Dendritic cell treated with granulocyte-macrophage colony-stimulating factor and Interleukin-4, amounts not matched to agents 40 ng/mL and 50 ng/mL, for 4 days (primary cell): ENCODE measurements at regions not wholly inside any gene's neighbourhood (a gene's known extent, or its start where the extent isn't known, plus 50 kb on each side); places are given as distances from the start of the nearest gene placed in this dataset.

ENCODE experiments used
- H3K27ac Mint-ChIP-seq: one replicate; pipeline ENCODE4 v1.8.0; 2022; ENCODE audit warnings: mild to moderate bottlenecking, mixed read lengths
- H3K27me3 Mint-ChIP-seq: one replicate; pipeline ENCODE4 v1.8.0; 2022; ENCODE audit warnings: mild to moderate bottlenecking, mixed read lengths
- H3K36me3 Mint-ChIP-seq: one replicate; pipeline ENCODE4 v1.8.0; 2022; ENCODE audit warnings: low read depth, mixed read lengths
- H3K4me1 Mint-ChIP-seq: one replicate; pipeline ENCODE4 v1.8.0; 2022; ENCODE audit warnings: low read depth, mixed read lengths
- H3K4me3 Mint-ChIP-seq: one replicate; pipeline ENCODE4 v1.8.0; 2022; ENCODE audit warnings: mild to moderate bottlenecking, moderate library complexity, mixed read lengths
- H3K9me3 Mint-ChIP-seq: one replicate; pipeline ENCODE4 v1.8.0; 2022; ENCODE audit warnings: mixed read lengths
- intact Hi-C: fragments of 100-400 bp; cut with micrococcal nuclease; formaldehyde crosslinking; loops from one replicate; pipeline ENCODE4 v1.15.0; 2022

GRCh38 chr17:22469101-22469880, 777.0 kb downstream of the KCNJ18 start:
- intact Hi-C loops: no loop called here

GRCh38 chr17:22469941-22470340, 777.6 kb downstream of the KCNJ18 start:
- H3K4me1 Mint-ChIP-seq: no peaks in the 10 kb centered on the region
- H3K27ac Mint-ChIP-seq: no peak overlapping the region
- H3K4me3 Mint-ChIP-seq: no peak overlapping the region
- no peaks in the 10 kb centered on the region for H3K36me3 Mint-ChIP-seq
- H3K9me3 Mint-ChIP-seq: peaks cover 69% of the 10 kb centered on the region
- intact Hi-C loops: no loop called here
- H3K27me3 Mint-ChIP-seq: no peaks in the 10 kb centered on the region

More at GRCh38 chr17:22469101-22469880, 777.0 kb downstream of the KCNJ18 start:
- Mint-ChIP-seq H3K36me3 (no peaks in the 10 kb centered on the region), H3K4me3 (no peak overlapping the region), H3K4me1 (no peaks in the 10 kb centered on the region), H3K27ac (no peak overlapping the region), H3K9me3 (peaks cover 75% of the 10 kb centered on the region), H3K27me3 (no peaks in the 10 kb centered on the region)

GRCh38 chr17:22470411-22471175, 778.3 kb downstream of the KCNJ18 start:
- H3K36me3 Mint-ChIP-seq: no peaks in the 10 kb centered on the region
- intact Hi-C loops: no loop called here
- H3K27ac Mint-ChIP-seq: no peak overlapping the region

GRCh38 chr17:22484826-22485225, 792.5 kb downstream of the KCNJ18 start:
- no peaks in the 10 kb centered on the region for H3K36me3 Mint-ChIP-seq
- H3K27me3 Mint-ChIP-seq: no peaks in the 10 kb centered on the region
- intact Hi-C loops: no loop called here
- H3K4me3 Mint-ChIP-seq: no peak overlapping the region
- H3K9me3 Mint-ChIP-seq: peaks cover 46% of the 10 kb centered on the region
- no peaks in the 10 kb centered on the region for H3K4me1 Mint-ChIP-seq
- no peak overlapping the region for H3K27ac Mint-ChIP-seq

More at GRCh38 chr17:22470411-22471175, 778.3 kb downstream of the KCNJ18 start:
- H3K27me3 Mint-ChIP-seq: no peaks in the 10 kb centered on the region
- no peaks in the 10 kb centered on the region for H3K4me1 Mint-ChIP-seq
- H3K4me3 Mint-ChIP-seq: no peak overlapping the region
- H3K9me3 Mint-ChIP-seq: peaks cover 62% of the 10 kb centered on the region

- H3K4me3 Mint-ChIP-seq: no peak overlapping the region
- no peak overlapping the region for H3K27ac Mint-ChIP-seq
- H3K36me3 Mint-ChIP-seq: no peaks in the 10 kb centered on the region
- peaks cover 60% of the 10 kb centered on the region for H3K9me3 Mint-ChIP-seq
- H3K27me3 Mint-ChIP-seq: no peaks in the 10 kb centered on the region
- no peaks in the 10 kb centered on the region for H3K4me1 Mint-ChIP-seq
- intact Hi-C loops: no loop called here
Observed at GRCh38 chr17:22490399-22490798, 798.1 kb downstream of the KCNJ18 start.

GRCh38 chr17:22492331-22492730, 800.0 kb downstream of the KCNJ18 start:
- Mint-ChIP-seq H3K36me3 (no peaks in the 10 kb centered on the region), H3K4me1 (no peaks in the 10 kb centered on the region), H3K4me3 (no peak overlapping the region), H3K27me3 (no peaks in the 10 kb centered on the region), H3K9me3 (peaks cover 60% of the 10 kb centered on the region), H3K27ac (no peak overlapping the region)
- intact Hi-C loops: no loop called here

GRCh38 chr17:22496450-22496849, 804.1 kb downstream of the KCNJ18 start:
- Mint-ChIP-seq H3K36me3 (no peaks in the 10 kb centered on the region), H3K9me3 (peaks cover 75% of the 10 kb centered on the region), H3K4me1 (no peaks in the 10 kb centered on the region), H3K27ac (no peak overlapping the region), H3K27me3 (no peaks in the 10 kb centered on the region), H3K4me3 (no peak overlapping the region)
- intact Hi-C loops: no loop called here

- Mint-ChIP-seq H3K4me1 (no peaks in the 10 kb centered on the region), H3K36me3 (no peaks in the 10 kb centered on the region), H3K27ac (no peak overlapping the region), H3K9me3 (peaks cover 91% of the 10 kb centered on the region), H3K4me3 (no peak overlapping the region), H3K27me3 (no peaks in the 10 kb centered on the region)
- intact Hi-C loops: no loop called here
Observed at GRCh38 chr17:22503322-22503899, 811.1 kb downstream of the KCNJ18 start.

- Mint-ChIP-seq H3K27ac (no peak overlapping the region), H3K27me3 (no peaks in the 10 kb centered on the region), H3K4me3 (no peak overlapping the region), H3K4me1 (no peaks in the 10 kb centered on the region), H3K36me3 (no peaks in the 10 kb centered on the region), H3K9me3 (peaks cover 73% of the 10 kb centered on the region)
- intact Hi-C loops: no loop called here
Observed at GRCh38 chr17:22505660-22506059, 813.3 kb downstream of the KCNJ18 start.

GRCh38 chr17:22506231-22506630, 813.9 kb downstream of the KCNJ18 start:
- Mint-ChIP-seq H3K9me3 (peaks cover 73% of the 10 kb centered on the region), H3K27me3 (no peaks in the 10 kb centered on the region), H3K36me3 (no peaks in the 10 kb centered on the region), H3K4me3 (no peak overlapping the region), H3K27ac (no peak overlapping the region), H3K4me1 (no peaks in the 10 kb centered on the region)
- intact Hi-C loops: no loop called here

GRCh38 chr17:22506861-22507260, 814.5 kb downstream of the KCNJ18 start:
- Mint-ChIP-seq H3K4me1 (no peaks in the 10 kb centered on the region), H3K27ac (no peak overlapping the region), H3K36me3 (no peaks in the 10 kb centered on the region), H3K4me3 (no peak overlapping the region), H3K27me3 (no peaks in the 10 kb centered on the region), H3K9me3 (peaks cover 73% of the 10 kb centered on the region)
- intact Hi-C loops: no loop called here

GRCh38 chr17:22507823-22508222, 815.5 kb downstream of the KCNJ18 start:
- intact Hi-C loops: no loop called here
- no peaks in the 10 kb centered on the region for H3K36me3 Mint-ChIP-seq
- H3K4me1 Mint-ChIP-seq: no peaks in the 10 kb centered on the region
- H3K27me3 Mint-ChIP-seq: no peaks in the 10 kb centered on the region
- no peak overlapping the region for H3K4me3 Mint-ChIP-seq
- peaks cover 73% of the 10 kb centered on the region for H3K9me3 Mint-ChIP-seq
- no peak overlapping the region for H3K27ac Mint-ChIP-seq

- intact Hi-C loops: no loop called here
- H3K4me3 Mint-ChIP-seq: no peak overlapping the region
- H3K4me1 Mint-ChIP-seq: no peaks in the 10 kb centered on the region
- H3K27me3 Mint-ChIP-seq: no peaks in the 10 kb centered on the region
- no peak overlapping the region for H3K27ac Mint-ChIP-seq
- H3K9me3 Mint-ChIP-seq: peaks cover 70% of the 10 kb centered on the region
- H3K36me3 Mint-ChIP-seq: no peaks in the 10 kb centered on the region
Observed at GRCh38 chr17:22510504-22510903, 818.2 kb downstream of the KCNJ18 start.

- Mint-ChIP-seq H3K9me3 (peaks cover 70% of the 10 kb centered on the region), H3K4me1 (no peaks in the 10 kb centered on the region), H3K27ac (no peak overlapping the region), H3K27me3 (no peaks in the 10 kb centered on the region), H3K36me3 (no peaks in the 10 kb centered on the region), H3K4me3 (no peak overlapping the region)
- intact Hi-C loops: no loop called here
Observed at GRCh38 chr17:22511431-22511830, 819.1 kb downstream of the KCNJ18 start.
